Prostate gland (tissue), 2 donors: ENCODE measurements at regions not wholly inside any gene's neighbourhood (a gene's known extent, or its start where the extent isn't known, plus 50 kb on each side); places are given as distances from the start of the nearest gene placed in this dataset.
"Not testable (repeated sequence)": the region's sequence is repeated elsewhere in the genome, so short reads cannot be mapped to it uniquely, and the experiment has no call there.

Experiments
- CTCF ChIP-seq, 4 experiments: fragments of 200-600 bp in 2 of 4; fragments of 450-650 bp in 2 of 4; sonication (generic) in 2 of 4; IDR thresholded peaks; 1 replicate in 3 of 4; 2 replicates in 1 of 4; pipeline ENCODE4 v1.5.1; 2016 to 2019; ENCODE audit warnings: antibody characterized with exemption in 4 of 4, mild to moderate bottlenecking in 2 of 4, moderate library complexity in 2 of 4
- POLR2A ChIP-seq: fragments of 450-650 bp; IDR thresholded peaks from one replicate; pipeline ENCODE4 v1.6.1; 2016; ENCODE audit warnings: antibody characterized with exemption, mild to moderate bottlenecking

GRCh38 chr7:17420308-17421015, 122.0 kb downstream of the AHR start:
- TF ChIP-seq CTCF (IDR thresholded peaks at IDR 0.05); POLR2A: not testable (repeated sequence)
